ENCODE measurements at regions not wholly inside any gene's neighbourhood (a gene's known extent, or its start where the extent isn't known, plus 50 kb on each side); places are given as distances from the start of the nearest gene placed in this dataset.
A peak's percentile ranks its signal among the peaks of the same experiment; 100 is the strongest.

- no peak overlapping the region for H3K9ac ChIP-seq (ENCODE audit: low read length)
- H3K27me3 ChIP-seq (ENCODE audit: control insufficient read depth in 1 of 2, insufficient read depth in 2 of 2, low read length in 2 of 2), result no peaks in the 10 kb centered on the region
- H3K4me3 ChIP-seq (ENCODE audit: low read depth in 1 of 2, low read length in 2 of 2), result no peak overlapping the region
- H3K27ac ChIP-seq (ENCODE audit: low read depth, low read length), result no peak overlapping the region
- H3K9me3 ChIP-seq (ENCODE audit: low read length), result no peaks in the 10 kb centered on the region
- H3K4me1 ChIP-seq (ENCODE audit: insufficient read depth, low read length), result no peaks in the 10 kb centered on the region
- H3K36me3 ChIP-seq (ENCODE audit: insufficient read depth, low read length), result no peaks in the 10 kb centered on the region
Observed at GRCh38 chr7:17118412-17118811, 180.0 kb upstream of the AHR start.

GRCh38 chr7:17120756-17121155 is 177.7 kb upstream of the AHR start:
- Histone ChIP-seq H3K27ac (ENCODE audit: low read depth, low read length) (no peak overlapping the region), H3K27me3 (ENCODE audit: control insufficient read depth in 1 of 2, insufficient read depth in 2 of 2, low read length in 2 of 2) (no peaks in the 10 kb centered on the region), H3K36me3 (ENCODE audit: insufficient read depth, low read length) (no peaks in the 10 kb centered on the region), H3K4me3 (ENCODE audit: low read depth in 1 of 2, low read length in 2 of 2) (no peak overlapping the region), H3K9me3 (ENCODE audit: low read length) (no peaks in the 10 kb centered on the region), H3K4me1 (ENCODE audit: insufficient read depth, low read length) (no peaks in the 10 kb centered on the region), H3K9ac (ENCODE audit: low read length) (no peak overlapping the region)

GRCh38 chr7:17121671-17122070 is 176.8 kb upstream of the AHR start:
- Histone ChIP-seq H3K27ac (ENCODE audit: low read depth, low read length) (no peak overlapping the region), H3K4me1 (ENCODE audit: insufficient read depth, low read length) (no peaks in the 10 kb centered on the region), H3K4me3 (ENCODE audit: low read depth in 1 of 2, low read length in 2 of 2) (no peak overlapping the region), H3K36me3 (ENCODE audit: insufficient read depth, low read length) (no peaks in the 10 kb centered on the region), H3K27me3 (ENCODE audit: control insufficient read depth in 1 of 2, insufficient read depth in 2 of 2, low read length in 2 of 2) (no peaks in the 10 kb centered on the region), H3K9ac (ENCODE audit: low read length) (no peak overlapping the region), H3K9me3 (ENCODE audit: low read length) (no peaks in the 10 kb centered on the region)

GRCh38 chr7:17123020-17123419 is 175.4 kb upstream of the AHR start:
- Histone ChIP-seq H3K4me3 (ENCODE audit: low read depth in 1 of 2, low read length in 2 of 2) (no peak overlapping the region), H3K9ac (ENCODE audit: low read length) (no peak overlapping the region), H3K27ac (ENCODE audit: low read depth, low read length) (no peak overlapping the region), H3K9me3 (ENCODE audit: low read length) (no peaks in the 10 kb centered on the region), H3K36me3 (ENCODE audit: insufficient read depth, low read length) (no peaks in the 10 kb centered on the region), H3K27me3 (ENCODE audit: control insufficient read depth in 1 of 2, insufficient read depth in 2 of 2, low read length in 2 of 2) (no peaks in the 10 kb centered on the region), H3K4me1 (ENCODE audit: insufficient read depth, low read length) (no peaks in the 10 kb centered on the region)

- Histone ChIP-seq H3K4me3 (ENCODE audit: low read depth in 1 of 2, low read length in 2 of 2) (no peak overlapping the region), H3K27ac (ENCODE audit: low read depth, low read length) (no peak overlapping the region), H3K9me3 (ENCODE audit: low read length) (no peaks in the 10 kb centered on the region), H3K27me3 (ENCODE audit: control insufficient read depth in 1 of 2, insufficient read depth in 2 of 2, low read length in 2 of 2) (no peaks in the 10 kb centered on the region), H3K36me3 (ENCODE audit: insufficient read depth, low read length) (no peaks in the 10 kb centered on the region), H3K9ac (ENCODE audit: low read length) (no peak overlapping the region), H3K4me1 (ENCODE audit: insufficient read depth, low read length) (peaks cover 9% of the 10 kb centered on the region)
Observed at GRCh38 chr7:17126413-17127268, 171.8 kb upstream of the AHR start.

GRCh38 chr7:17129218-17129617 is 169.2 kb upstream of the AHR start:
- Histone ChIP-seq H3K36me3 (ENCODE audit: insufficient read depth, low read length) (no peaks in the 10 kb centered on the region), H3K4me1 (ENCODE audit: insufficient read depth, low read length) (peaks cover 9% of the 10 kb centered on the region), H3K27ac (ENCODE audit: low read depth, low read length) (no peak overlapping the region), H3K9me3 (ENCODE audit: low read length) (no peaks in the 10 kb centered on the region), H3K4me3 (ENCODE audit: low read depth in 1 of 2, low read length in 2 of 2) (no peak overlapping the region), H3K27me3 (ENCODE audit: control insufficient read depth in 1 of 2, insufficient read depth in 2 of 2, low read length in 2 of 2) (no peaks in the 10 kb centered on the region), H3K9ac (ENCODE audit: low read length) (no peak overlapping the region)

GRCh38 chr7:17130281-17131059 is 168.0 kb upstream of the AHR start:
- Histone ChIP-seq H3K4me3 (ENCODE audit: low read depth in 1 of 2, low read length in 2 of 2) (peak overlapping the region; percentile 2 to 8), H3K27ac (ENCODE audit: low read depth, low read length) (no peak overlapping the region)

GRCh38 chr7:17131060-17131345 is 167.4 kb upstream of the AHR start:
- Histone ChIP-seq H3K9me3 (ENCODE audit: low read length) (no peaks in the 10 kb centered on the region), H3K4me3 (ENCODE audit: low read depth in 1 of 2, low read length in 2 of 2) (peak overlapping the region; percentile 2 to 8), H3K9ac (ENCODE audit: low read length) (no peak overlapping the region), H3K27ac (ENCODE audit: low read depth, low read length) (peak overlapping the region; percentile 57), H3K36me3 (ENCODE audit: insufficient read depth, low read length) (no peaks in the 10 kb centered on the region), H3K4me1 (ENCODE audit: insufficient read depth, low read length) (peaks cover 9% of the 10 kb centered on the region), H3K27me3 (ENCODE audit: control insufficient read depth in 1 of 2, insufficient read depth in 2 of 2, low read length in 2 of 2) (no peaks in the 10 kb centered on the region)

More at GRCh38 chr7:17130281-17131059, 168.0 kb upstream of the AHR start:
- Histone ChIP-seq H3K36me3 (ENCODE audit: insufficient read depth, low read length) (no peaks in the 10 kb centered on the region), H3K27me3 (ENCODE audit: control insufficient read depth in 1 of 2, insufficient read depth in 2 of 2, low read length in 2 of 2) (no peaks in the 10 kb centered on the region), H3K4me1 (ENCODE audit: insufficient read depth, low read length) (peaks cover 9% of the 10 kb centered on the region), H3K9ac (ENCODE audit: low read length) (no peak overlapping the region), H3K9me3 (ENCODE audit: low read length) (no peaks in the 10 kb centered on the region)

- no peak overlapping the region for H3K4me3 ChIP-seq (ENCODE audit: low read depth in 1 of 2, low read length in 2 of 2)
- no peak overlapping the region for H3K9ac ChIP-seq (ENCODE audit: low read length)
- no peaks in the 10 kb centered on the region for H3K36me3 ChIP-seq (ENCODE audit: insufficient read depth, low read length)
- peaks cover 9% of the 10 kb centered on the region for H3K4me1 ChIP-seq (ENCODE audit: insufficient read depth, low read length)
- no peaks in the 10 kb centered on the region for H3K9me3 ChIP-seq (ENCODE audit: low read length)
- no peaks in the 10 kb centered on the region for H3K27me3 ChIP-seq (ENCODE audit: control insufficient read depth in 1 of 2, insufficient read depth in 2 of 2, low read length in 2 of 2)
- no peak overlapping the region for H3K27ac ChIP-seq (ENCODE audit: low read depth, low read length)
Observed at GRCh38 chr7:17131983-17132655, 166.3 kb upstream of the AHR start.

GRCh38 chr7:17132726-17133125 is 165.7 kb upstream of the AHR start:
- Histone ChIP-seq H3K36me3 (ENCODE audit: insufficient read depth, low read length) (no peaks in the 10 kb centered on the region), H3K9ac (ENCODE audit: low read length) (no peak overlapping the region), H3K9me3 (ENCODE audit: low read length) (no peaks in the 10 kb centered on the region), H3K4me1 (ENCODE audit: insufficient read depth, low read length) (peaks cover 9% of the 10 kb centered on the region), H3K27me3 (ENCODE audit: control insufficient read depth in 1 of 2, insufficient read depth in 2 of 2, low read length in 2 of 2) (no peaks in the 10 kb centered on the region), H3K27ac (ENCODE audit: low read depth, low read length) (no peak overlapping the region), H3K4me3 (ENCODE audit: low read depth in 1 of 2, low read length in 2 of 2) (no peak overlapping the region)

- peaks cover 9% of the 10 kb centered on the region for H3K4me1 ChIP-seq (ENCODE audit: insufficient read depth, low read length)
- H3K9me3 ChIP-seq (ENCODE audit: low read length), result no peaks in the 10 kb centered on the region
- H3K36me3 ChIP-seq (ENCODE audit: insufficient read depth, low read length), result no peaks in the 10 kb centered on the region
- H3K4me3 ChIP-seq (ENCODE audit: low read depth in 1 of 2, low read length in 2 of 2), result no peak overlapping the region
- no peak overlapping the region for H3K27ac ChIP-seq (ENCODE audit: low read depth, low read length)
- H3K9ac ChIP-seq (ENCODE audit: low read length), result no peak overlapping the region
- no peaks in the 10 kb centered on the region for H3K27me3 ChIP-seq (ENCODE audit: control insufficient read depth in 1 of 2, insufficient read depth in 2 of 2, low read length in 2 of 2)
Observed at GRCh38 chr7:17133977-17134376, 164.5 kb upstream of the AHR start.
